Erythroblast (primary cell): ENCODE measurements at regions not wholly inside any gene's neighbourhood (a gene's known extent, or its start where the extent isn't known, plus 50 kb on each side); places are given as distances from the start of the nearest gene placed in this dataset.

ENCODE experiments used
- DNase-seq, 2 experiments: peaks; one replicate each; lab custom pipeline; 2025; lab: John Stamatoyannopoulos, UW
- GATA1 ChIP-seq: IDR thresholded peaks from 2 replicates; pipeline ENCODE4 v1.6.1; 2011; ENCODE audit warnings: low read depth, mild to moderate bottlenecking, control low read depth, low read length, moderate library complexity
- POLR2A ChIP-seq: IDR thresholded peaks from 2 replicates; pipeline ENCODE4 v1.6.1; 2011; ENCODE audit warnings: mild to moderate bottlenecking, low read length

DNA sequence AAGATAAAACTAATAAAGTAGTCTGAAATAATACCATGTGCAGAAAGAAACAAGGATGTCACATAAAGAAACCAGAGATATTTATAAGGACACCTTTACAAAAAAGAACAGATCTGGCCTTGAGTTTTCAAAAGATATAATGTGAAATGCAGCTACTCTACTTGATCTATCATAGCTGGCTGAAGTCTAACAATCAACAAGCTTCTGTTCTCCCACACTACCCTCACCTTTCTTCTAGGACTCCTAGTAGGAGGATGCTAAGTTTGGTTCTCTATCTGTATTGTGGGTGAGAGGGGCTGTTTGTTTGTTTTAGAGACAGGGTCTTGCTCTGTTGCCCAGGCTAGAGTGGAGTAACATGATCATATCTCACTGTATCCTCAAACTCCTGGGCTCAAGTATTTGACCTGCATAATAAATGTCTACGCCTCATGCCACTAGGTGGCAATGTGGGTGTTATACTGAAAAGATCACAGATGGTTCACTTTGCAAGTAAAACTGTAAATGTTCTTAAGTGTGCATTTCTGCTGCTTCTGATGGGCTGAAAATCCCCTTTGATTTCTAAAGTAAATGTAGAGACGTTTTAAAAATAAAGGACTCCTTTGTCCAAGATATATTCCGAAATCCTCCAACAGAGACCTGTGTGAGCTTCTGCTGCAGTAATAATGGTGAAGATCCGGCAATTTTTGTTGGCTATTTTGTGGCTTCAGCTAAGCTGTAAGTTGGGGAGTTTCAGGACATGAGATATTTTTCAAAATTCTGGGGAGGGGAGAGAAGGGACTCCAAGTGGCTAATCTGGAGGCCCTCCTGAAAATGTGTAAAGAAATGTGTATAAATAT, 269.3 kb downstream of the DAD1 start:
- TF ChIP-seq GATA1 (no peak), POLR2A (no peak)
- DNase-seq, result peak; percentile 27 to 51

GRCh38 chr14:22318951-22319350, 270.1 kb downstream of the DAD1 start:
- TF ChIP-seq GATA1, result no peak
- no peak for TF ChIP-seq POLR2A
- DNase-seq, result no peak

DNA sequence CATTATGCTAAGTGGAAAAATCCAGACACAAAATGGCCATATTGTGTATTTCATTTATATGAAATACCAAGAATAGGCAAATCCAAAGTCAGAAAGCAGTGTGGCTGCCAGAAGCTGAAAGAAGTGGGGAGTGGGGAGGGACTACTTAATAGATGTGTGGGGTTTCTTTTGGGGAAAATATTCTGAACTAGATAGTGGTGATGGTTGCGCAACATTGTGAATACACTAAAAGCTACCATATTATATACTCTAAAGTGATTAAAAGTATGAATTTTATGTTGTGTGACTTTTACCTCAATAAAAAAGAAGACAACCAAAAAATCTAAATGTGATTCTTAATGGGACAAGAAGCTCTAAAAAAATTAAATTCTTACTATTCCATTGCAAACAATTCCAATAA, 272.6 kb downstream of the DAD1 start:
- no peak for TF ChIP-seq GATA1
- TF ChIP-seq POLR2A, result no peak
- no peak for DNase-seq

DNA sequence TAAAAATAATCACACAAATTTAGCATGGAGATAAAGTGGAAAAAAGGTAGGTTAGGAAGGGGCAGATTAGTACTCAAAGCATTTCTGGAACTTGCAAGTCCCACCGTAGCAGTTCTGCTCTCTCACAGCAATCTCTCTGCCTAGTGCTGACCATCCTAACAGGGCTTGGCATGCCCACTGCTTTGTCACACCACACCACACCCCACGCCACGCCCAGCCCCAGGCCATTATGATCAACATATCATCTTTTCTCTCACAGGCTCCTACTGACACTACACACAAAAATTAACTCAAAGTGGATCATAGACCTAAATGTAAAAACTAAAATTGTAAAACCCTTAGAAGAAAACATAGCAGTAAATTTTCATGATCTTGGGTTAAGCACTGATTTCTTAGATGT, 273.7 kb downstream of the DAD1 start:
- DNase-seq, result no peak
- TF ChIP-seq POLR2A, result no peak
- TF ChIP-seq GATA1, result no peak

- peak; percentile 41 to 70 for DNase-seq
- TF ChIP-seq POLR2A (no peak), GATA1 (no peak)
Observed at GRCh38 chr14:22314183-22314820, 274.7 kb downstream of the DAD1 start.

DNA sequence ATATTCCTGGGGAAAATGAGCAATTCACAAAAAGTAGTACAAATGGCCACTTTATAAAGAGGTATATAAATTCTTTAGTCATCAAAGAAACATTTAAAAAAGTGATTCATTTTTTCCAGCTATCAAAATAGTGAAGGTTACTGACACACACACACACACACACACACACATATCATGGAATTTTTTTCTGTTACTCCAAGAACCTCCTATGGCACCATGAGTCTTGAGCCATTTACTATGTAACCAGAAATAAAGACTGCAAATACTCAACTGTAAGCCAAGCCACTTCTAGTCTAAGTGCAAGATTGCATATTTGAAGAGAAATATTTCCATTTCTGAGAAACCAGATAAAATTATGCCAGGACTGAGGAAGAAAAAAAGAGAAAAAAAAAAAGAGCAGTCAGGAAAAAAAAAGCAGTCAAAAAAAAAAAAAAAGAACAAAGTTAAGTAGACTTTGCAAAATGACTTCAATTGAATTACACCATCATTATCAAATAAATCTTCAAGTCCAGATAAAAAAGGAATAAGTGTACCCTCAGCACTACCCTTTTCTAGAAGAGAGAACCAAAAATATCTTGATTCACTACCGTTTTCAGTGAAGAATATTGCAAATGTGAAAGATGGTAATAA, 275.7 kb downstream of the DAD1 start:
- TF ChIP-seq GATA1, result no peak
- no peak for TF ChIP-seq POLR2A

DNA sequence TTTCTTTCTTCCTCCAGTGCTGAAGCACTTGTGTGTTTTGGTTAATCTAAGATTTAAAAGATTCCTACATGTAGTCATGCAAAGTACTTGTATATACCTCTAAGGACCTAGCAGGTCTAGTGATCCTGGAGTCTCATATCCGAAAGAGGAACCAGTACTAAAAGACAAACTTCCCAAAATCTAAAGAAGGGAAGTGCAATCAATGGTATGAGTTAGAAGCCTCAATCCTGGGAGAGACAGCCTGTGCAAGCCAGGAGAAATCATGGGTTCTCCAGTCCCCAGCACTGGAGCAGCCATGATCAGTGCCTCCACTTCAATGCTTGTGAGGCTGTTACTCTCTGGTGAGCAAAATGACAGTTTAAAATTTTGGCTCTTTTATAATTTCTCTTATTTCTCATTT, 277.4 kb downstream of the DAD1 start:
- no peak for DNase-seq
- TF ChIP-seq POLR2A (no peak), GATA1 (no peak)

More for the DNA sequence above, 275.7 kb downstream of the DAD1 start:
- no peak for DNase-seq

GRCh38 chr14:22305607-22306006, 283.4 kb downstream of the DAD1 start:
- DNase-seq, result no peak
- TF ChIP-seq POLR2A (no peak), GATA1 (no peak)

GRCh38 chr14:22304326-22304725, 284.7 kb downstream of the DAD1 start:
- TF ChIP-seq GATA1, result no peak
- TF ChIP-seq POLR2A, result no peak
- no peak for DNase-seq

GRCh38 chr14:22303589-22304195, 285.3 kb downstream of the DAD1 start:
- peak in 1 of 2 experiments; percentile 4 for DNase-seq
- no peak for TF ChIP-seq POLR2A
- no peak for TF ChIP-seq GATA1

DNA sequence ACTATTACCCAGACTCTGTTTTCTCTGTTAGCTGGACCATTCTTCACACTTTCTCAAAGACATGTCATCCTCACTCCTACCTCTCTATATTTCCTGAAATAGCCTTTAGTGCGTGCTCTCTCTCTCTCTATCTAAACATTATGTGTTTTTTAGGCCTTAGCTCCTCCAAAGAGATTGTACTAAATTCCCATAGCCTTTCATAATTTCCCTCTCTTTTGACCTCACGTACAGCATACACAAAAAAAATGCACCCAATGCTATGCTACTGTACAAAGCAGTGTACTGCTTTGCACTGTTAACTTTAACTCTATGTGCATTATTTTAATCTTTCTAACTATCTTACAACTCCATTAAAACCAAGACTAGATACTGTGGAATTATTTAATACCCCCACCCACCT, 288.4 kb downstream of the DAD1 start:
- TF ChIP-seq GATA1 (no peak), POLR2A (no peak)
- no peak for DNase-seq

DNA sequence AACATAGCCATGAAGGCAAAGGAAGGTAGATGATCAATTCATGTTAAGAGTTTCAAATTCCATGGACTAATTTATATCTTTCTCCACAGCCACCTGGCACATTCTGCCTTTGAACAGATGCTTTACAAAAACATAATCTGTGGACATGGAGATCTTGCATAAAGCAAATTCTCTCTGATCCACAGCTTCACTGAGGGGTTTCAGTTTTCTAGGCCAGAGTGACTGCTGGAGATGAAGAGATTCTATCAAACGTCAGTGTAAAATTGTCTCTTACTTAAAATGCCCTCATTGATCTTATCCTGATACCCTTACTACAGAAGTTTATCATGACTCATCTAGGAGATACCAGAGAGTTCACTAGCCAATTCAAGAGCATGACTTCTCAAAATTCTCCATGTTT, 291.6 kb downstream of the DAD1 start:
- no peak for DNase-seq
- TF ChIP-seq POLR2A (no peak), GATA1 (no peak)

DNA sequence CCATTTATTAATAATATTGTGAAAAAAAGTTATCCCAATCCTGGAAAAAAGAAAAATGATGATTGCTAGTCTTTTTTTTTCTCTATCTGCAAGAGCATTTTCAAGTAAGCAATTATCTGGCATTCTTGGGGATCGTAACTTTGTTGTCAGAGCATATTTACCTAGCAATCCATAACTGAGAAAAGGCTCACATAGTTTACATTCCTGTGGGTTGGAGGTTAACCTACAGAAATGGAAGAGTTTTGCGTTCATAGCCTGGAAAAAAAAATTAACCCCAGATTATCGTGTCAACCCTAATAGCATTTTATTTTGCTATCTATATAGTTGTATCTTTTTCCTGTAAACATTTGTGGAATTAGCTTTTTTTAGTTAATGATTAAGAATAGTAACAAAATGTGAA, 292.3 kb downstream of the DAD1 start:
- TF ChIP-seq POLR2A (no peak), GATA1 (no peak)
- no peak for DNase-seq

GRCh38 chr14:22296088-22296487, 292.9 kb downstream of the DAD1 start:
- no peak for TF ChIP-seq GATA1
- no peak for TF ChIP-seq POLR2A
- no peak for DNase-seq
